Sigmoid colon (tissue), 6 donors: ENCODE measurements at regions not wholly inside any gene's neighbourhood (a gene's known extent, or its start where the extent isn't known, plus 50 kb on each side); places are given as distances from the start of the nearest gene placed in this dataset.
"Not testable (repeated sequence)": the region's sequence is repeated elsewhere in the genome, so short reads cannot be mapped to it uniquely, and the experiment has no call there.

Experiments used
- DNase-seq: peaks from one replicate; pipeline ENCODE4 v3.0.0-alpha.2; 2019
- H3K27ac ChIP-seq, 4 donors: fragments of 200-600 bp; sonication (generic); one replicate each; pipeline ENCODE4 v1.5.1; 2016 to 2019; ENCODE audit warnings: mild to moderate bottlenecking in 1 of 4
- H3K27me3 ChIP-seq, 3 donors: fragments of 200-600 bp; sonication (generic); one replicate each; pipeline ENCODE4 v1.5.1; 2019; ENCODE audit warnings: mild to moderate bottlenecking in 1 of 3
- H3K36me3 ChIP-seq, 4 donors: fragments of 200-600 bp; sonication (generic); one replicate each; pipeline ENCODE4 v1.5.1; 2016 to 2019
- H3K4me1 ChIP-seq, 4 donors: fragments of 200-600 bp; sonication (generic); one replicate each; pipeline ENCODE4 v1.5.1; 2017 to 2019
- H3K4me3 ChIP-seq, 4 donors: fragments of 200-600 bp; sonication (generic); one replicate each; pipeline ENCODE4 v1.5.1; 2017 to 2019; ENCODE audit warnings: mild to moderate bottlenecking in 2 of 4, moderate library complexity in 1 of 4
- H3K9me3 ChIP-seq, 4 donors: fragments of 200-600 bp in 3 of 4; sonication (generic) in 3 of 4; one replicate each; pipeline versions ENCODE4 v1.5.1 to v1.6.1; 2013 to 2019
- CTCF ChIP-seq, 4 experiments: fragments of 450-650 bp in 3 of 4; fragments of 200-600 bp in 1 of 4; IDR thresholded peaks; one replicate each; pipeline ENCODE4 v1.5.1; 2016 to 2019; ENCODE audit warnings: antibody characterized with exemption in 4 of 4, mild to moderate bottlenecking in 3 of 4, moderate library complexity in 2 of 4
- EP300 ChIP-seq, 4 donors: sonication (generic); formaldehyde crosslinking; IDR thresholded peaks; one replicate each; pipeline ENCODE4 v1.6.1; 2017; ENCODE audit warnings: antibody characterized with exemption in 4 of 4
- POLR2A ChIP-seq, 2 donors: fragments of 450-650 bp; IDR thresholded peaks; one replicate each; pipeline ENCODE4 v1.6.1; 2016; ENCODE audit warnings: antibody characterized with exemption in 2 of 2, mild to moderate bottlenecking in 2 of 2, moderate library complexity in 2 of 2
- POLR2AphosphoS5 ChIP-seq, 4 donors: sonication (generic); formaldehyde crosslinking; IDR thresholded peaks; one replicate each; pipeline ENCODE4 v1.6.1; 2017; ENCODE audit warnings: antibody characterized with exemption in 4 of 4
- WGBS, 2 donors: extraction: QIAGEN DNeasy Blood & Tissue Kit; methylation state at CpG; one replicate each; pipeline ENCODE4 v1.1.7; 2013; 5-methylcytosine and 5-hydroxymethylcytosine counted together
- intact Hi-C: fragments of 100-400 bp; cut with DNase I; formaldehyde crosslinking; loops from one replicate; pipeline ENCODE4 v1.15.1; 2023
- donor health status: healthy with polysubstance abuse.
- donor health status: healthy.

- WGBS, 2 donors, result 89 to 91% methylated on average over 2 of the region's 2 CpGs
- no peak overlapping the region for H3K27ac ChIP-seq
- H3K27me3 ChIP-seq, result no peaks in the 10 kb centered on the region
- no peak for DNase-seq
- intact Hi-C loops, result no loop called here
- no peaks in the 10 kb centered on the region for H3K36me3 ChIP-seq
- TF ChIP-seq EP300 (IDR thresholded peaks at IDR 0.05) (no peak), POLR2AphosphoS5 (IDR thresholded peaks at IDR 0.05) (no peak), CTCF (IDR thresholded peaks at IDR 0.05) (no peak), POLR2A (IDR thresholded peaks at IDR 0.05) (no peak)
- no peaks in the 10 kb centered on the region for H3K4me1 ChIP-seq
- no peak overlapping the region for H3K4me3 ChIP-seq
- no peaks in the 10 kb centered on the region for H3K9me3 ChIP-seq
Observed at GRCh38 chr2:84169871-84170270, 289.2 kb downstream of the SUCLG1 start.

- H3K4me1 ChIP-seq, H3K36me3 ChIP-seq, H3K9me3 ChIP-seq, H3K4me3 ChIP-seq, H3K27ac ChIP-seq, intact Hi-C loops, DNase-seq, H3K27me3 ChIP-seq: not testable (repeated sequence)
- WGBS, 2 donors, result 94 to 98% methylated on average over 1 of the region's 1 CpG
Observed at GRCh38 chr2:84168552-84168951, 290.5 kb downstream of the SUCLG1 start.

GRCh38 chr2:84165256-84165655 lies 293.8 kb downstream of the SUCLG1 start:
- intact Hi-C loops, result no loop called here
- no peak overlapping the region for H3K4me3 ChIP-seq
- H3K4me1 ChIP-seq, result no peaks in the 10 kb centered on the region
- no peaks in the 10 kb centered on the region for H3K27me3 ChIP-seq
- no peak for DNase-seq
- WGBS, 2 donors, result 90 to 95% methylated on average over 2 of the region's 2 CpGs
- no peak for TF ChIP-seq CTCF (IDR thresholded peaks at IDR 0.05)
- TF ChIP-seq POLR2A (IDR thresholded peaks at IDR 0.05), result no peak
- TF ChIP-seq EP300 (IDR thresholded peaks at IDR 0.05), result no peak
- TF ChIP-seq POLR2AphosphoS5 (IDR thresholded peaks at IDR 0.05), result no peak
- no peaks in the 10 kb centered on the region for H3K9me3 ChIP-seq
- H3K36me3 ChIP-seq, result no peaks in the 10 kb centered on the region
- H3K27ac ChIP-seq, result no peak overlapping the region

GRCh38 chr2:84160453-84160852 lies 298.6 kb downstream of the SUCLG1 start:
- no peak overlapping the region for H3K27ac ChIP-seq
- no peaks in the 10 kb centered on the region for H3K4me1 ChIP-seq
- H3K27me3 ChIP-seq, result no peaks in the 10 kb centered on the region
- WGBS, 2 donors, result 19 to 69% methylated on average over 1 of the region's 1 CpG
- no peak overlapping the region for H3K4me3 ChIP-seq
- no peaks in the 10 kb centered on the region for H3K36me3 ChIP-seq
- H3K9me3 ChIP-seq, result no peaks in the 10 kb centered on the region
- intact Hi-C loops, result no loop called here
- DNase-seq, result no peak
- TF ChIP-seq EP300 (IDR thresholded peaks at IDR 0.05), result no peak
- TF ChIP-seq POLR2AphosphoS5 (IDR thresholded peaks at IDR 0.05), result no peak
- TF ChIP-seq CTCF (IDR thresholded peaks at IDR 0.05), result no peak
- TF ChIP-seq POLR2A (IDR thresholded peaks at IDR 0.05), result no peak

- WGBS, 2 donors, result 74 to 86% methylated on average over 2 of the region's 2 CpGs
Observed at GRCh38 chr2:84158605-84159004, 300.5 kb downstream of the SUCLG1 start.

More at GRCh38 chr2:84158605-84159004, 300.5 kb downstream of the SUCLG1 start:
- DNase-seq, result no peak
- Histone ChIP-seq H3K4me3 (no peak overlapping the region), H3K9me3 (no peaks in the 10 kb centered on the region), H3K36me3 (no peaks in the 10 kb centered on the region), H3K27ac (no peak overlapping the region), H3K4me1 (no peaks in the 10 kb centered on the region), H3K27me3 (no peaks in the 10 kb centered on the region)
- TF ChIP-seq CTCF (IDR thresholded peaks at IDR 0.05), result no peak
- no peak for TF ChIP-seq POLR2AphosphoS5 (IDR thresholded peaks at IDR 0.05)
- no peak for TF ChIP-seq EP300 (IDR thresholded peaks at IDR 0.05)
- TF ChIP-seq POLR2A (IDR thresholded peaks at IDR 0.05), result no peak
- intact Hi-C loops, result no loop called here
